Keratinocyte (primary cell): ENCODE measurements at regions not wholly inside any gene's neighbourhood (a gene's known extent, or its start where the extent isn't known, plus 50 kb on each side); places are given as distances from the start of the nearest gene placed in this dataset.

Source experiments
- DNase-seq: peaks from one replicate; pipeline ENCODE4 v3.0.0-alpha.2; 2011; ENCODE audit warnings: low read depth, missing footprints, low spot score
- FAIRE-seq: peaks from 2 replicates; lab custom pipeline; 2011; peaks lifted over from hg19 to GRCh38; lab: Jason Lieb, UNC
- H2AFZ ChIP-seq: 2 replicates; pipeline ENCODE4 v1.6.0; 2012; ENCODE audit warnings: low read length, control low read depth, inconsistent platforms; ENCODE audit not compliant: control insufficient read depth
- H3K27ac ChIP-seq: 2 replicates; pipeline ENCODE4 v1.5.1; 2011; ENCODE audit warnings: low read length; ENCODE audit not compliant: control insufficient read depth, insufficient read depth
- H3K27me3 ChIP-seq: 3 replicates; pipeline ENCODE4 v1.6.0; 2011; ENCODE audit warnings: low read length; ENCODE audit not compliant: control insufficient read depth, insufficient read depth; ENCODE audit errors: extremely low read depth
- H3K36me3 ChIP-seq, 2 experiments: 2 replicates in 1 of 2; 3 replicates in 1 of 2; pipeline ENCODE4 v1.5.1; 2011; ENCODE audit warnings: low read length in 2 of 2, mild to moderate bottlenecking in 1 of 2; ENCODE audit not compliant: control insufficient read depth in 2 of 2, insufficient read depth in 2 of 2; ENCODE audit errors: extremely low read depth in 1 of 2
- H3K4me1 ChIP-seq: 3 replicates; pipeline ENCODE4 v1.5.1; 2011; ENCODE audit warnings: low read length; ENCODE audit not compliant: control insufficient read depth, insufficient read depth; ENCODE audit errors: extremely low read depth
- H3K4me2 ChIP-seq: 3 replicates; pipeline ENCODE4 v1.6.0; 2011; ENCODE audit warnings: low read depth, low read length; ENCODE audit not compliant: control insufficient read depth, insufficient read depth; ENCODE audit errors: extremely low read depth
- H3K4me3 ChIP-seq, 3 experiments: fragments of 200-600 bp in 1 of 3; sonication (generic) in 1 of 3; 2 replicates in 2 of 3; 3 replicates in 1 of 3; pipeline ENCODE4 v1.5.1; 2011 to 2016; ENCODE audit warnings: low read length in 3 of 3, mild to moderate bottlenecking in 3 of 3, control low read depth in 2 of 3, inconsistent platforms in 1 of 3, low read depth in 1 of 3, mixed read lengths in 1 of 3, mixed run types in 1 of 3, moderate library complexity in 1 of 3; ENCODE audit not compliant: control insufficient read depth in 2 of 3, insufficient read depth in 2 of 3; ENCODE audit errors: extremely low read depth in 1 of 3
- H3K79me2 ChIP-seq: 2 replicates; pipeline ENCODE4 v1.6.0; 2012; ENCODE audit warnings: low read length; ENCODE audit not compliant: control insufficient read depth, insufficient read depth
- H3K9ac ChIP-seq: 3 replicates; pipeline ENCODE4 v1.6.0; 2011; ENCODE audit warnings: low read length; ENCODE audit not compliant: control insufficient read depth, insufficient read depth; ENCODE audit errors: extremely low read depth
- H3K9me1 ChIP-seq: 3 replicates; pipeline ENCODE4 v1.6.0; 2011; ENCODE audit warnings: low read length; ENCODE audit not compliant: control insufficient read depth, insufficient read depth; ENCODE audit errors: extremely low read depth
- H3K9me3 ChIP-seq: 2 replicates; pipeline ENCODE4 v1.5.1; 2012; ENCODE audit warnings: low read depth, low read length; ENCODE audit not compliant: control insufficient read depth
- H4K20me1 ChIP-seq: 3 replicates; pipeline ENCODE4 v1.6.0; 2011; ENCODE audit warnings: low read length; ENCODE audit not compliant: control insufficient read depth, insufficient read depth; ENCODE audit errors: extremely low read depth
- CTCF ChIP-seq, 3 experiments: IDR thresholded peaks in 1 of 3; conservative IDR thresholded peaks in 1 of 3; optimal IDR thresholded peaks in 1 of 3; 2 replicates in 2 of 3; 3 replicates in 1 of 3; pipeline versions ENCODE3 to v1.5.1; 2011; ENCODE audit warnings: low read length in 3 of 3, mild to moderate bottlenecking in 3 of 3, moderate library complexity in 2 of 3, control low read depth in 1 of 3, inconsistent platforms in 1 of 3; ENCODE audit not compliant: insufficient read depth in 2 of 3; ENCODE audit errors: extremely low read depth in 1 of 3
- EZH2 ChIP-seq: IDR thresholded peaks from one replicate; pipeline ENCODE4 v1.6.1; 2012; ENCODE audit warnings: inconsistent platforms, mild to moderate bottlenecking, low read length, moderate library complexity
- dilution Hi-C: fragments of 300-500 bp; cut with MboI; formaldehyde crosslinking; loops from one replicate; pipeline ENCODE4 v1.7.0; 2020; ENCODE audit warnings: low sequenced_read_pairs; ENCODE audit not compliant: extremely low pct_ligation_motif_present

DNA sequence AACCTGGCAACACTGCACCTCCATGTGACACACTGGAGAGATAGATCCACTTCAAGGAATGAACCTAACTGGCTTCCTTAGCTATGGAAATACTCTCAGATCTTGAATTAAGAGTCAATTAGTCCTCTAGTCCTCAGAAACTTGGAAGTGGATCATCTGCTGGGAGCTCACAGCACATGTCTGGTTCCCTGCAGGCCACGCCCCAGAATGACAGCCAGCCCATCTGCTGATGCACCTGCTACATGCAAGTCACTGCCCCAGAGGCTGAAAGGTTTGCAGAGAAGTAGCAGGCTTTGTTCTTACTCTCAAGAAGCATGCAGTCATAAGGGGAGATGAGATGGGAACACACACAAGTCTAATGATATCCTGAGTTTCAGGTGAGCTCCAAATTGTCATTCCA lies 275.9 kb downstream of the SKAP2 start:
- FAIRE-seq, result no peak
- Histone ChIP-seq H3K4me2 (no peak overlapping the region), H3K9me3 (no peaks in the 10 kb centered on the region), H3K79me2 (no peaks in the 10 kb centered on the region), H3K9me1 (no peaks in the 10 kb centered on the region), H2AFZ (no peak overlapping the region), H3K4me1 (no peaks in the 10 kb centered on the region), H3K9ac (no peak overlapping the region), H3K27me3 (peaks cover 16% of the 10 kb centered on the region), H3K27ac (no peak overlapping the region), H3K36me3 (no peaks in the 10 kb centered on the region), H4K20me1 (no peaks in the 10 kb centered on the region), H3K4me3 (no peak overlapping the region)
- DNase-seq, result no peak
- dilution Hi-C loops, result no loop called here
- TF ChIP-seq EZH2, result no peak
- no peak for TF ChIP-seq CTCF (optimal IDR thresholded peaks at IDR 0.05 in 1 of 3, IDR thresholded peaks at IDR 0.05 in 1 of 3, conservative IDR thresholded peaks at IDR 0.05 in 1 of 3; ENCODE audit: extremely low read depth in 1 of 3, insufficient read depth in 2 of 3, low read length in 3 of 3)

DNA sequence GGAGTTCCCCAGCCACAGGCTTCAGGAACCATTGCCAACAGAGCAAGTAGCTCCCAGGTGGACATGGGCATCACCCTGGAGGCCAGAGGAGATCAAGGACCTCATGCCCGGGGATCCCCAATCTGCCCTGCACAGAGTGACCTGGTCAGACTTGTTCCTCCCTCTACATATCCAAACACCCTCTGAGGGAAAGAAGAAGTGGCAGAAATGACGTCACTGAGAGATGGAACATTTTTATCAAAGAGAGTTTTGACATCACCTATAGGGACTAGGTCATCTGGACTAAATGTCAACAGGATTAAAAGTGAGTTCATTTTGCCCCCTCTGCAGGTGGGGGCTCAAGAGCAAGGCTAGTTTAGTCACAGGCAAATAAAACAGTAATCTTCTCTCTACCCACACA lies 273.7 kb downstream of the SKAP2 start:
- H3K9ac ChIP-seq, result no peak overlapping the region
- no peaks in the 10 kb centered on the region for H3K36me3 ChIP-seq
- H3K79me2 ChIP-seq, result no peaks in the 10 kb centered on the region
- no peaks in the 10 kb centered on the region for H3K4me1 ChIP-seq
- FAIRE-seq (no peak), DNase-seq (no peak)
- H3K9me1 ChIP-seq, result no peaks in the 10 kb centered on the region
- no peaks in the 10 kb centered on the region for H3K9me3 ChIP-seq
- H4K20me1 ChIP-seq, result no peaks in the 10 kb centered on the region
- peaks cover 21% of the 10 kb centered on the region for H3K27me3 ChIP-seq
- H3K27ac ChIP-seq, result no peak overlapping the region
- no peak overlapping the region for H3K4me2 ChIP-seq
- TF ChIP-seq CTCF (optimal IDR thresholded peaks at IDR 0.05 in 1 of 3, IDR thresholded peaks at IDR 0.05 in 1 of 3, conservative IDR thresholded peaks at IDR 0.05 in 1 of 3; ENCODE audit: extremely low read depth in 1 of 3, insufficient read depth in 2 of 3, low read length in 3 of 3) (no peak), EZH2 (no peak)
- dilution Hi-C loops, result no loop called here
- H2AFZ ChIP-seq, result no peak overlapping the region
- no peak overlapping the region for H3K4me3 ChIP-seq
